Activated CD8-positive, alpha-beta T cell treated with anti-CD3 and anti-CD28 coated beads, Interleukin-2, amount 10 ng/mL, durations not matched to agents 7 days and 5 days (primary cell): ENCODE measurements at regions not wholly inside any gene's neighbourhood (a gene's known extent, or its start where the extent isn't known, plus 50 kb on each side); places are given as distances from the start of the nearest gene placed in this dataset.
"Not testable (repeated sequence)": the region's sequence is repeated elsewhere in the genome, so short reads cannot be mapped to it uniquely, and the experiment has no call there.

Experiments
- ATAC-seq: fragments of 150-1000 bp; cut with Tn5 transposase; one replicate; pipeline ENCODE4 v1.10.0; 2021; ENCODE audit warnings: moderate library complexity
- CTCF ChIA-PET: fragments of 350-600 bp; sonication (Branson Sonifier 250); formaldehyde crosslinking; loops from one replicate; lab custom pipeline; 2021; ENCODE audit warnings: antibody characterized with exemption; lab: Charles Lee
- POLR2A ChIA-PET: fragments of 350-600 bp; sonication (Branson Sonifier 250); formaldehyde crosslinking; loops from one replicate; lab custom pipeline; 2021; ENCODE audit warnings: antibody characterized with exemption; lab: Charles Lee
- DNase-seq: peaks from one replicate; pipeline ENCODE4 v3.0.0-alpha.2; 2020
- H3K27ac Mint-ChIP-seq: one replicate; pipeline ENCODE4 v1.8.0; 2021; ENCODE audit warnings: mild to moderate bottlenecking, mixed read lengths
- H3K27me3 Mint-ChIP-seq: one replicate; pipeline ENCODE4 v1.8.0; 2021; ENCODE audit warnings: low read depth, mixed read lengths
- H3K36me3 Mint-ChIP-seq: one replicate; pipeline ENCODE4 v1.8.0; 2021; ENCODE audit warnings: low read depth, mixed read lengths
- H3K4me1 Mint-ChIP-seq: one replicate; pipeline ENCODE4 v1.8.0; 2021; ENCODE audit warnings: low read depth, mixed read lengths
- H3K4me3 Mint-ChIP-seq: one replicate; pipeline ENCODE4 v1.8.0; 2021; ENCODE audit warnings: mild to moderate bottlenecking, mixed read lengths
- H3K9me3 Mint-ChIP-seq: one replicate; pipeline ENCODE4 v1.8.0; 2022; ENCODE audit warnings: mixed read lengths; ENCODE audit not compliant: insufficient read depth

GRCh38 chr21:35189077-35189863 is 140.2 kb upstream of the RUNX1 start:
- Mint-ChIP-seq H3K4me1 (no peaks in the 10 kb centered on the region), H3K4me3 (no peak overlapping the region), H3K27ac (no peak overlapping the region), H3K27me3 (peaks cover 20% of the 10 kb centered on the region), H3K9me3 (no peaks in the 10 kb centered on the region), H3K36me3 (peaks cover 3% of the 10 kb centered on the region)
- no peak for ATAC-seq
- DNase-seq = no peak
- CTCF ChIA-PET = no interaction called here
- POLR2A ChIA-PET = interaction anchor here (1.1 kb wide), 1 partner anchor 464 kb away, joined by 3 read pairs; no protein-coding TSS in a partner anchor

- H3K4me1 Mint-ChIP-seq, CTCF ChIA-PET, POLR2A ChIA-PET, H3K36me3 Mint-ChIP-seq, H3K4me3 Mint-ChIP-seq, ATAC-seq, H3K27ac Mint-ChIP-seq, H3K9me3 Mint-ChIP-seq, DNase-seq: not testable (repeated sequence)
- peaks cover 15% of the 10 kb centered on the region for H3K27me3 Mint-ChIP-seq
Observed at GRCh38 chr21:35183389-35183788, 134.3 kb upstream of the RUNX1 start.

GRCh38 chr21:35179990-35180540 is 131.0 kb upstream of the RUNX1 start:
- H3K36me3 Mint-ChIP-seq = peaks cover 4% of the 10 kb centered on the region
- POLR2A ChIA-PET = no interaction called here
- CTCF ChIA-PET = no interaction called here
- ATAC-seq (no peak), DNase-seq (no peak)
- H3K4me3 Mint-ChIP-seq = no peak overlapping the region
- peaks cover 15% of the 10 kb centered on the region for H3K27me3 Mint-ChIP-seq
- no peaks in the 10 kb centered on the region for H3K9me3 Mint-ChIP-seq
- H3K4me1 Mint-ChIP-seq = no peaks in the 10 kb centered on the region
- no peak overlapping the region for H3K27ac Mint-ChIP-seq

- Mint-ChIP-seq H3K36me3 (peaks cover 1% of the 10 kb centered on the region), H3K4me1 (peaks cover 2% of the 10 kb centered on the region), H3K9me3 (no peaks in the 10 kb centered on the region), H3K4me3 (no peak overlapping the region), H3K27ac (no peak overlapping the region), H3K27me3 (peaks cover 8% of the 10 kb centered on the region)
- ATAC-seq (no peak), DNase-seq (no peak)
- POLR2A ChIA-PET = no interaction called here
- CTCF ChIA-PET = interaction anchor here (1.2 kb wide), 1 partner anchor 433 kb away, joined by 3 read pairs; no protein-coding TSS in a partner anchor
Observed at GRCh38 chr21:35178827-35179226, 129.7 kb upstream of the RUNX1 start.

- ChIA-PET CTCF (interaction anchor here (1.2 kb wide), 1 partner anchor 433 kb away, joined by 3 read pairs; no protein-coding TSS in a partner anchor), POLR2A (no interaction called here)
- H3K36me3 Mint-ChIP-seq = peaks cover 1% of the 10 kb centered on the region
Observed at GRCh38 chr21:35178098-35178497, 129.0 kb upstream of the RUNX1 start.

GRCh38 chr21:35172231-35172630 is 123.1 kb upstream of the RUNX1 start:
- ChIA-PET POLR2A (no interaction called here), CTCF (no interaction called here)
- Mint-ChIP-seq H3K4me1 (peaks cover 39% of the 10 kb centered on the region), H3K9me3 (peaks cover 5% of the 10 kb centered on the region), H3K4me3 (no peak overlapping the region), H3K36me3 (peaks cover 9% of the 10 kb centered on the region), H3K27me3 (no peaks in the 10 kb centered on the region), H3K27ac (peak overlapping the region; percentile 44)
- ATAC-seq = peak; percentile 67
- DNase-seq = peak; percentile 71

More at GRCh38 chr21:35178098-35178497, 129.0 kb upstream of the RUNX1 start:
- no peak overlapping the region for H3K27ac Mint-ChIP-seq
- peaks cover 6% of the 10 kb centered on the region for H3K27me3 Mint-ChIP-seq
- ATAC-seq = no peak
- H3K9me3 Mint-ChIP-seq = peaks cover 5% of the 10 kb centered on the region
- no peak overlapping the region for H3K4me3 Mint-ChIP-seq
- DNase-seq = no peak
- H3K4me1 Mint-ChIP-seq = peaks cover 9% of the 10 kb centered on the region

- H3K36me3 Mint-ChIP-seq = peaks cover 9% of the 10 kb centered on the region
- no peak for DNase-seq
- H3K27ac Mint-ChIP-seq = no peak overlapping the region
- ChIA-PET POLR2A (no interaction called here), CTCF (interaction anchor here (1.6 kb wide), 1 partner anchor 12 kb away, joined by 3 read pairs; no protein-coding TSS in a partner anchor)
- peaks cover 5% of the 10 kb centered on the region for H3K9me3 Mint-ChIP-seq
- H3K4me3 Mint-ChIP-seq = no peak overlapping the region
- H3K27me3 Mint-ChIP-seq = no peaks in the 10 kb centered on the region
- no peak for ATAC-seq
- peaks cover 39% of the 10 kb centered on the region for H3K4me1 Mint-ChIP-seq
Observed at GRCh38 chr21:35171385-35171784, 122.3 kb upstream of the RUNX1 start.

GRCh38 chr21:35170818-35171217 is 121.7 kb upstream of the RUNX1 start:
- ATAC-seq = no peak
- CTCF ChIA-PET = interaction anchor here (0.9 to 1.6 kb wide), 2 partner anchors 12 to 119 kb away, joined by 3 read pairs; no protein-coding TSS in a partner anchor
- Mint-ChIP-seq H3K9me3 (peaks cover 5% of the 10 kb centered on the region), H3K4me3 (no peak overlapping the region), H3K27me3 (no peaks in the 10 kb centered on the region), H3K4me1 (peaks cover 39% of the 10 kb centered on the region), H3K36me3 (peaks cover 9% of the 10 kb centered on the region), H3K27ac (peak overlapping the region; percentile 44)
- no peak for DNase-seq
- POLR2A ChIA-PET = no interaction called here

GRCh38 chr21:35170244-35170643 is 121.1 kb upstream of the RUNX1 start:
- Mint-ChIP-seq H3K4me3 (no peak overlapping the region), H3K4me1 (peaks cover 39% of the 10 kb centered on the region), H3K36me3 (peaks cover 8% of the 10 kb centered on the region), H3K9me3 (peaks cover 11% of the 10 kb centered on the region), H3K27ac (peak overlapping the region; percentile 16), H3K27me3 (no peaks in the 10 kb centered on the region)
- ChIA-PET POLR2A (no interaction called here), CTCF (interaction anchor here (0.8 to 1.6 kb wide), 3 partner anchors 11 to 119 kb away, joined by 3 read pairs; no protein-coding TSS in a partner anchor)
- ATAC-seq (no peak), DNase-seq (no peak)

- Mint-ChIP-seq H3K4me1 (peaks cover 39% of the 10 kb centered on the region), H3K36me3 (peaks cover 8% of the 10 kb centered on the region), H3K27ac (no peak overlapping the region), H3K4me3 (no peak overlapping the region), H3K9me3 (peaks cover 15% of the 10 kb centered on the region), H3K27me3 (no peaks in the 10 kb centered on the region)
- POLR2A ChIA-PET = no interaction called here
- CTCF ChIA-PET = interaction anchor here (0.8 to 1.6 kb wide), 2 partner anchors 10 to 35 kb away, joined by 3 read pairs; no protein-coding TSS in a partner anchor
- no peak for ATAC-seq
- no peak for DNase-seq
Observed at GRCh38 chr21:35169574-35169973, 120.5 kb upstream of the RUNX1 start.

- Mint-ChIP-seq H3K4me3 (no peak overlapping the region), H3K36me3 (peaks cover 8% of the 10 kb centered on the region), H3K4me1 (peaks cover 36% of the 10 kb centered on the region), H3K9me3 (peaks cover 15% of the 10 kb centered on the region), H3K27me3 (peaks cover 4% of the 10 kb centered on the region), H3K27ac (no peak overlapping the region)
- no peak for DNase-seq
- ChIA-PET CTCF (no interaction called here), POLR2A (no interaction called here)
- ATAC-seq = no peak
Observed at GRCh38 chr21:35168735-35169134, 119.6 kb upstream of the RUNX1 start.

GRCh38 chr21:35164971-35165483 is 115.9 kb upstream of the RUNX1 start:
- ChIA-PET POLR2A (no interaction called here), CTCF (no interaction called here)
- no peak for ATAC-seq
- H3K27ac Mint-ChIP-seq = no peak overlapping the region
- no peak overlapping the region for H3K4me3 Mint-ChIP-seq
- H3K27me3 Mint-ChIP-seq = peaks cover 4% of the 10 kb centered on the region
- no peaks in the 10 kb centered on the region for H3K36me3 Mint-ChIP-seq
- H3K4me1 Mint-ChIP-seq = no peaks in the 10 kb centered on the region
- H3K9me3 Mint-ChIP-seq = peaks cover 11% of the 10 kb centered on the region
- no peak for DNase-seq
